Stimulated activated naive B cell treated with anti-CD40 and anti-IgM and Interleukin-4, amounts not matched to agents 10 μg/mL and 1 μg/mL and 100 μg/mL, for 72 hours (primary cell): ENCODE measurements at regions not wholly inside any gene's neighbourhood (a gene's known extent, or its start where the extent isn't known, plus 50 kb on each side); places are given as distances from the start of the nearest gene placed in this dataset.
A peak's percentile ranks its signal among the peaks of the same experiment; 100 is the strongest.

Source experiments
- ATAC-seq, 2 donors: fragments of 150-1000 bp; cut with Tn5 transposase; replicated peaks; 2 replicates each; pipeline ENCODE4 v1.10.0; 2021; ENCODE audit warnings: moderate library complexity in 1 of 2
- DNase-seq: peaks from one replicate; pipeline ENCODE4 v3.0.0; 2021
- H3K27ac Mint-ChIP-seq: one replicate; pipeline ENCODE4 v1.8.0; 2022; ENCODE audit warnings: mild to moderate bottlenecking, mixed read lengths
- H3K27me3 Mint-ChIP-seq, 2 donors: one replicate each; pipeline ENCODE4 v1.8.0; 2022; ENCODE audit warnings: mixed read lengths in 2 of 2
- H3K36me3 Mint-ChIP-seq, 2 donors: one replicate each; pipeline ENCODE4 v1.8.0; 2022; ENCODE audit warnings: mixed read lengths in 2 of 2, mild to moderate bottlenecking in 1 of 2
- H3K4me1 Mint-ChIP-seq, 2 donors: one replicate each; pipeline ENCODE4 v1.8.0; 2022; ENCODE audit warnings: mixed read lengths in 2 of 2, mild to moderate bottlenecking in 1 of 2
- H3K4me3 Mint-ChIP-seq, 2 donors: one replicate each; pipeline ENCODE4 v1.8.0; 2022; ENCODE audit warnings: mild to moderate bottlenecking in 2 of 2, mixed read lengths in 2 of 2, moderate library complexity in 1 of 2
- H3K9me3 Mint-ChIP-seq, 2 donors: one replicate each; pipeline ENCODE4 v1.8.0; 2022; ENCODE audit warnings: mixed read lengths in 2 of 2, mild to moderate bottlenecking in 1 of 2

DNA sequence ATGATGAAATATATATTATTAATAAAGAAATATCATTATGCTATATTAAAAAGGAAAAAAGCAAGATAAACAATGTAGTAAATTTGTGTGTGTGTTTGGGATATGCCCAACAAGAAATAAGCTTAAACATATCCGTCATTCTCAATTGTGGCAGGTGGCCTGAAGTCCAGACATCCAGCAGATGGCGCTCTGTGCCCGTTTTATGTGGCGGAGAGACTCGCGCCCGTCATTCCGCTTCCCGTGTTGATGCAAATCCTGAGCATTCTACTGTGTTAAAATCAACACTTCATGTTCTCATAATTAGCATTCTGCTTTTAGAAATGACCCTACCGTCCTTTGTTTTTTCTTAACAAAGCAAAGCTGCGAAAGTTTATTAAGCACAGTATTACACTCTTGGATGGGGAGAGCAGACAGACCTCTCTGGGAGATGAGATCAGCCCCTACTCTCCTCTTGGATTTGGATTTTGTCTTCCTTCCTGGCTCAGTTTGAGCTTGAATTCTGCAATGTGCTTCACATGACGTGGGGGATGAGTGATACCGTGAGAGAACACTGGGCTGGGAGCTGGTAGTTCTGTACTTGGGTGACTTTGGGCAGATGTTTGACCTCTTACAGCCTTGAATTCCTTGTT lies 125.8 kb downstream of the MCHR2 start:
- no peaks in the 10 kb centered on the region for H3K36me3 Mint-ChIP-seq

More for the DNA sequence above, 125.8 kb downstream of the MCHR2 start:
- ATAC-seq: peak; percentile 66 to 68
- Mint-ChIP-seq H3K4me1 (peaks cover 0 to 4% of the 10 kb centered on the region in 2 donors), H3K27ac (no peak overlapping the region), H3K4me3 (no peak overlapping the region), H3K9me3 (no peaks in the 10 kb centered on the region), H3K27me3 (peaks cover 17 to 42% of the 10 kb centered on the region in 2 donors)
- peak; percentile 17 for DNase-seq
